SK-N-SH (cell line): ENCODE measurements at regions not wholly inside any gene's neighbourhood (a gene's known extent, or its start where the extent isn't known, plus 50 kb on each side); places are given as distances from the start of the nearest gene placed in this dataset.
"Not testable (repeated sequence)": the region's sequence is repeated elsewhere in the genome, so short reads cannot be mapped to it uniquely, and the experiment has no call there.

Source experiments
- CTCF ChIP-seq: fragments of 200-600 bp; sonication (generic); IDR thresholded peaks from 2 replicates; pipeline ENCODE4 v1.6.1; 2017; ENCODE audit warnings: antibody characterized with exemption, mild to moderate bottlenecking, moderate library complexity
- EP300 ChIP-seq, 2 experiments: IDR thresholded peaks; 2 replicates each; pipeline versions ENCODE4 v1.4.0 to v1.6.1; 2012; ENCODE audit warnings: borderline replicate concordance in 1 of 2, low read depth in 1 of 2, low read length in 1 of 2
- EZH2phosphoT487 ChIP-seq: fragments of 200-600 bp; sonication (generic); IDR thresholded peaks from 2 replicates; pipeline ENCODE4 v1.6.1; 2017; ENCODE audit warnings: low read depth, mixed run types, mild to moderate bottlenecking, antibody characterized with exemption, moderate library complexity, borderline replicate concordance
- FOXM1 ChIP-seq: IDR thresholded peaks from 2 replicates; pipeline ENCODE4 v1.4.0; 2012; ENCODE audit warnings: low read depth, mild to moderate bottlenecking
- GABPA ChIP-seq: IDR thresholded peaks from 2 replicates; pipeline ENCODE4 v1.4.0; 2012; ENCODE audit warnings: low read depth, mild to moderate bottlenecking
- MAX ChIP-seq: IDR thresholded peaks from 2 replicates; pipeline ENCODE4 v1.4.0; 2012; ENCODE audit warnings: low read depth
- MXI1 ChIP-seq: IDR thresholded peaks from 2 replicates; pipeline ENCODE4 v1.6.1; 2012; ENCODE audit warnings: mild to moderate bottlenecking, low read depth, low read length, improper control_type of control experiment
- RXRA ChIP-seq: IDR thresholded peaks from 2 replicates; pipeline ENCODE4 v1.4.0; 2012; ENCODE audit warnings: low read depth, mild to moderate bottlenecking, borderline replicate concordance
- SMC3 ChIP-seq: IDR thresholded peaks from 2 replicates; pipeline ENCODE4 v1.6.1; 2012; ENCODE audit warnings: low read depth, low read length, improper control_type of control experiment
- TCF12 ChIP-seq: IDR thresholded peaks from 2 replicates; pipeline ENCODE4 v1.4.0; 2012
- YY1 ChIP-seq: IDR thresholded peaks from 2 replicates; pipeline ENCODE4 v1.4.0; 2012; ENCODE audit warnings: low read depth, mild to moderate bottlenecking
- ZBTB33 ChIP-seq: IDR thresholded peaks from 2 replicates; pipeline ENCODE4 v1.4.0; 2012; ENCODE audit warnings: low read depth, borderline replicate concordance

- TF ChIP-seq CTCF; FOXM1; EP300 (IDR thresholded peaks at IDR 0.05; ENCODE audit: borderline replicate concordance in 1 of 2, low read depth in 1 of 2, low read length in 1 of 2); YY1; EZH2phosphoT487; RXRA; TCF12; GABPA; MXI1; MAX; ZBTB33; SMC3: not testable (repeated sequence)
Measured at GRCh38 chr16:29060022-29060810, 75.4 kb downstream of the LAT start.
